WTC11 (cell line): ENCODE measurements at regions not wholly inside any gene's neighbourhood (a gene's known extent, or its start where the extent isn't known, plus 50 kb on each side); places are given as distances from the start of the nearest gene placed in this dataset.

Experiments
- ATAC-seq: fragments of 200-7000 bp; cut with Tn5 transposase; 2 replicates; pipeline ENCODE4 v1.10.0; 2021; ENCODE audit warnings: mild to moderate bottlenecking, moderate library complexity
- CTCF ChIA-PET: fragments of 300-600 bp; sonication (Branson Sonifier 250); formaldehyde crosslinking; loops from one replicate; lab custom pipeline; 2021; ENCODE audit warnings: antibody characterized with exemption; lab: Charles Lee
- POLR2A ChIA-PET: fragments of 350-600 bp; sonication (Branson Sonifier 250); formaldehyde crosslinking; loops from one replicate; lab custom pipeline; 2021; ENCODE audit warnings: antibody characterized with exemption; lab: Charles Lee
- DNase-seq: peaks from one replicate; pipeline ENCODE4 v3.0.0; 2021; ENCODE audit warnings: low spot score
- H3K27ac Mint-ChIP-seq: 2 replicates; pipeline ENCODE4 v1.8.0; 2021; ENCODE audit warnings: mixed read lengths
- H3K27me3 Mint-ChIP-seq: 2 replicates; pipeline ENCODE4 v1.8.0; 2021; ENCODE audit warnings: low read depth, mild to moderate bottlenecking, moderate library complexity, mixed read lengths
- H3K36me3 Mint-ChIP-seq: 2 replicates; pipeline ENCODE4 v1.8.0; 2021; ENCODE audit warnings: mixed read lengths
- H3K4me1 Mint-ChIP-seq: 2 replicates; pipeline ENCODE4 v1.8.0; 2022; ENCODE audit warnings: mixed read lengths
- H3K4me3 Mint-ChIP-seq: 2 replicates; pipeline ENCODE4 v1.8.0; 2021; ENCODE audit warnings: mild to moderate bottlenecking, moderate library complexity, mixed read lengths
- H3K9me3 Mint-ChIP-seq: 2 replicates; pipeline ENCODE4 v1.8.0; 2021; ENCODE audit warnings: mixed read lengths
- CREM ChIP-seq: sonication (generic); formaldehyde crosslinking; IDR thresholded peaks from 2 replicates; pipeline ENCODE4 v1.8.1; 2022; ENCODE audit warnings: mild to moderate bottlenecking, missing genetic modification reagents, moderate library complexity
- CTCF ChIP-seq: fragments of 200-600 bp; IDR thresholded peaks from 2 replicates; pipeline ENCODE4 v1.8.0; 2022; ENCODE audit warnings: antibody characterized with exemption
- E2F1 ChIP-seq: sonication (generic); formaldehyde crosslinking; IDR thresholded peaks from 2 replicates; pipeline ENCODE4 v1.8.0; 2022; ENCODE audit warnings: mild to moderate bottlenecking, missing genetic modification reagents
- E2F5 ChIP-seq: sonication (generic); formaldehyde crosslinking; IDR thresholded peaks from 2 replicates; pipeline ENCODE4 v1.8.1; 2022; ENCODE audit warnings: mild to moderate bottlenecking, moderate library complexity, missing genetic modification reagents
- EMX1 ChIP-seq: fragments of 250-450 bp; sonication (Bioruptor Pico); IDR thresholded peaks from 2 replicates; pipeline ENCODE4 v1.8.0; 2021; ENCODE audit warnings: mild to moderate bottlenecking
- ESRRA ChIP-seq: sonication (generic); formaldehyde crosslinking; IDR thresholded peaks from 2 replicates; pipeline ENCODE4 v1.8.1; 2022; ENCODE audit warnings: mild to moderate bottlenecking, missing genetic modification reagents, borderline replicate concordance
- ETV6 ChIP-seq: sonication (generic); formaldehyde crosslinking; IDR thresholded peaks from 2 replicates; pipeline ENCODE4 v1.8.1; 2022; ENCODE audit warnings: mild to moderate bottlenecking, missing genetic modification reagents
- HMGXB4 ChIP-seq: sonication (generic); formaldehyde crosslinking; IDR thresholded peaks from 2 replicates; pipeline ENCODE4 v1.8.1; 2023; ENCODE audit warnings: mild to moderate bottlenecking, moderate library complexity, missing genetic modification reagents
- IRF1 ChIP-seq: sonication (generic); formaldehyde crosslinking; IDR thresholded peaks from 2 replicates; pipeline ENCODE4 v1.8.0; 2023; ENCODE audit warnings: missing genetic modification reagents
- NFYB ChIP-seq: sonication (generic); formaldehyde crosslinking; conservative IDR thresholded peaks from 2 replicates; pipeline ENCODE4 v1.8.0; 2022; ENCODE audit warnings: low read depth, missing genetic modification reagents
- NR3C1 ChIP-seq: sonication (generic); formaldehyde crosslinking; conservative IDR thresholded peaks from 2 replicates; pipeline ENCODE4 v1.8.1; 2023; ENCODE audit warnings: low read depth, mild to moderate bottlenecking, missing genetic modification reagents
- OVOL2 ChIP-seq: fragments of 250-450 bp; sonication (Bioruptor Pico); IDR thresholded peaks from 2 replicates; pipeline ENCODE4 v1.9.0; 2021; ENCODE audit warnings: mild to moderate bottlenecking, borderline replicate concordance
- RORB ChIP-seq: fragments of 250-450 bp; sonication (Bioruptor Pico); IDR thresholded peaks from 2 replicates; pipeline ENCODE4 v1.9.0; 2021; ENCODE audit warnings: mild to moderate bottlenecking
- SMAD3 ChIP-seq: sonication (generic); formaldehyde crosslinking; IDR thresholded peaks from 2 replicates; pipeline ENCODE4 v1.8.0; 2022; ENCODE audit warnings: missing genetic modification reagents, mild to moderate bottlenecking, borderline replicate concordance
- TEAD1 ChIP-seq: sonication (generic); formaldehyde crosslinking; IDR thresholded peaks from 2 replicates; pipeline ENCODE4 v1.8.0; 2022; ENCODE audit warnings: mild to moderate bottlenecking, missing genetic modification reagents
- USF2 ChIP-seq: sonication (generic); formaldehyde crosslinking; IDR thresholded peaks from 2 replicates; pipeline ENCODE4 v1.8.1; 2023; ENCODE audit warnings: mild to moderate bottlenecking, missing genetic modification reagents, moderate library complexity
- ZNF423 ChIP-seq: fragments of 250-450 bp; sonication (Bioruptor Pico); IDR thresholded peaks from 2 replicates; pipeline ENCODE4 v2.1.2; 2022; ENCODE audit warnings: mild to moderate bottlenecking, moderate library complexity
- ZNF425 ChIP-seq: fragments of 250-450 bp; sonication (Bioruptor Pico); conservative IDR thresholded peaks from 2 replicates; pipeline ENCODE4 v1.9.0; 2021; ENCODE audit warnings: mild to moderate bottlenecking

- no peak for TF ChIP-seq HMGXB4 (CRISPR knock-in tag)
- no peak for TF ChIP-seq IRF1 (CRISPR knock-in tag)
Observed at GRCh38 chr10:8840356-8840755, 785.9 kb downstream of the GATA3 start (continued).

GRCh38 chr10:8844141-8844540, 789.7 kb downstream of the GATA3 start:
- peaks cover 48% of the 10 kb centered on the region for H3K27me3 Mint-ChIP-seq
- DNase-seq = no peak
- H3K36me3 Mint-ChIP-seq = no peaks in the 10 kb centered on the region
- no peak overlapping the region for H3K4me3 Mint-ChIP-seq
- TF ChIP-seq E2F5 (CRISPR knock-in tag) (no peak), NR3C1 (CRISPR knock-in tag) (no peak), ZNF425 (CRISPR knock-in tag) (no peak), TEAD1 (CRISPR knock-in tag) (no peak), OVOL2 (CRISPR knock-in tag) (no peak), NFYB (CRISPR knock-in tag) (no peak), RORB (no peak), USF2 (CRISPR knock-in tag) (no peak), ESRRA (CRISPR knock-in tag) (no peak), SMAD3 (CRISPR knock-in tag) (no peak), ETV6 (CRISPR knock-in tag) (no peak), CTCF (no peak), ZNF423 (CRISPR knock-in tag) (no peak), CREM (no peak), E2F1 (no peak), EMX1 (CRISPR knock-in tag) (no peak)
- TF ChIP-seq, all 79 proteins: peak for 0
- peaks cover 6% of the 10 kb centered on the region; the same call in 1 of the 2 replicates for H3K9me3 Mint-ChIP-seq
- ChIA-PET POLR2A (no interaction called here), CTCF (no interaction called here)
- ATAC-seq = no peak
- H3K27ac Mint-ChIP-seq = no peak overlapping the region
- H3K4me1 Mint-ChIP-seq = peaks cover 17% of the 10 kb centered on the region
